GM19452 (cell line): ENCODE measurements at regions not wholly inside any gene's neighbourhood (a gene's known extent, or its start where the extent isn't known, plus 50 kb on each side); places are given as distances from the start of the nearest gene placed in this dataset.

Experiments
- ATAC-seq: cut with Tn5 transposase; IDR thresholded peaks from one replicate; pipeline ENCODE4 v1.9.1; 2021; ENCODE audit not compliant: unreplicated experiment

DNA sequence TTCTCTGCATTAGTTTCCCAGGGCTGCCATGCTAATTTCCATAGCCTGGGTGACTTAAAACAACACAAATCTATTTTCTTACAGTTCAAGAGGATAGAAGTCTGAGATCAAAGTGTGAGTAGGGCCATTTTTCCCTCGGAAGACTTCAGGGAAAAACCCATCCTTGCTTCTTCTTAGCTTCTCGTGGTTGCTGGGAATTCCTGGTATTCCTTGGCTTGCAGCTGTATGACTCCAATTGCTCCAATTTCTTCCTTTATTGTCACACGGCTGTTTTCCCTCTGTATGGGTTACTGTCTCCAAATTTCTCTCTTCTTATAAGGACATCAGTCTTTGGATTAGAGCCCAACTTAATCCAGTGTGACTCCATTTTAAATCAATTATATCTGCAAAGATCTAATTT is 128.4 kb upstream of the JAG1 start:
- no peak for ATAC-seq

DNA sequence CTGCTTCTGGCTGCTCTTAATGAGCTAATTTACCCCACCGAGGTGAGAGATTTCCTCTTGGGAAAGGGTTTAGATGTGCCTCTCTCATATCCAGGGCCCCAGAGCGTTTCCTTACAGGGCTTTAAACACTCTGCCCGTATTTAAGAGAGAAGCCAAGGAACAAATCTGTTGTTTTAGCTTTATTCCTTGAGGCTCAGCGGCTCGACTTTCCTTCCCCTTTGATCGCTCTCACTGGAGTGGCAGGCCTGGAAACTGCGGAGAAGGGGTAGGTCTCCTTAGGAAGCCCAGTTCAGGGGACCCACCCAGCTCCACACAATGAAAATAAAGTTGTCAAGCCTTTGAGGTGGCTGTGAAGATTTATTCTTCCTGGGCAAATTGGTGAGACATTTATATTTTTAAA is 132.0 kb upstream of the JAG1 start:
- ATAC-seq, result no peak

DNA sequence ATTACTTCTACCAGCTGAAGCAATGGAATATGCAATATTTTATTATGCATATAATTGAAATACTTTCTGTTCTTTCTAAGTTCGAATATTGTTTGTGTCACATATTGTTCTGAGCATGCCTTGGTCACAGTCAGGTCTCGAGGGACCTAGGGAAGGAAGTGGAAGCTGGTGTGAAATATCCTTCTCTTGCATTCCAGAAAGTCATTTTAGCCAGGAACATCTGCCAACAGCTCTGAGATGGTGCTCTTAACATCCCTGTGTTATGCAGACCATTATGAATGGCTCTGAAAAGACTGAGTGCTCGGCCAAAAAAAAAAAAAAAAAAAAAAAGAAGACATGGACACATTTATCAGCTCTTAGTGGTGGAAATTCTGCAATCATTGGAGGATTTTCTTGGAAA is 132.7 kb upstream of the JAG1 start:
- no peak for ATAC-seq

DNA sequence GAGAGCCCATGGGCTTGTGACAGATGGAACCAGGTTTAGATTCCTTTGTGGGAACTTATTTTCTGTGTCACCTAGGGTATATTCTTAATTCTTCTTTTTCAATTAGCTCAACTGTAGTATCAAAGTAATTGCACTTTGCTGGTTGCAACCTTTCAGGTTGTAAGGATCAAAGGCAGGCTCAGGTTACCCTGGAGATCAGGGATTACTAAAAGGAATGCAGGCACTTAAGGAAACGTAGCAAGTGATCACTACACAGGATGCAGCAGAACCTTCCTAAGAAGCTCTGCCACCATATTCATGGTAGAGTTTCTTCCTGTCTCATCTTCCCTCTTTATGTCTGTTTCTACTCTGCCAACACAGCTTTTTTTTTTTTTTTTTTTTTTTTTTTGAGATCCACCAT is 133.2 kb upstream of the JAG1 start:
- ATAC-seq, result no peak

DNA sequence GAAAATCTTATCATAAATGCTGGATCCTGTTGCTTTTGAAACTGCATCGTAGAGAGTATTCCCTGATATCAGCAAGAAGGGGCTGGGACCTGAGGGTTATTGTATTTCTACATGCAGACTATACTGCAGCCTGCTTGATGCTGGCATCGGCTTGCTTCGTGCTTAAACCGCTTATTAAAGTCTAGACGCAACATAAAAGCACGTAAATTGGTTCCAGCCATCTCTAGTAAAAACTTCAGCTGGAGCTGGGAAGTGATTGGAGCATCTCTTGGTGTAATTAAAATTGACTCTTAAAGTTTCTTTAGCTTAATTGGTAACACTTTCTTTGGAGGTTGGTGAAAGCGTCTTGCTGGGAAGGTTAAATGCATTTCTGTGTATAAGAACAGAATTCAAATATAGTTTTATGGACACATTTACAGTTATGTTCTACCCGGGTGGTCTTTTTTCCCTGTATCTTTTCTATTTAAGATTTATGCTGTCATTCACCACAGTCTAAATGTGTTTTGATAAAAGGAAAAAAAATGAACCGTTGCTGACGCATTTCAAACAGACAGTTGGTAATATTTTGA is 139.0 kb upstream of the JAG1 start:
- ATAC-seq, result no peak

DNA sequence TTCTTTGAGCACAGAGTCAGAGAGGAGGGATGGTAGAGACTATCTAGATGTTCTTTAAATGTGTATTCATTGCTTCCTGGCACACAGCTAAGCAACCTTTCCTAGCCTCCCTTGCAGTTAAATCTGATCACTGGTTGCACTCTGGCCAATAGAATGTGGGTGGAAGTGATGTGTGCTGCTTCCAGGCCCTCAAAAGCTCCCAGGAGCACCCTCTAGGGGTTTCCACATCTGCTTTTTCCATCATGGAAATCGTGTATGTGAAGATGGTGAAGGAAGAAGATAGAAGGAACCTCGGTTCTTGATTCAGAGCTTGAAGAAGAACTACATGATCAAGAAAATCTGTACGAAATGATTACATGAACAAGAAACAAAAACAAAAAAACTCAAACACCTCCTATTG is 149.8 kb upstream of the JAG1 start:
- ATAC-seq, result no peak

DNA sequence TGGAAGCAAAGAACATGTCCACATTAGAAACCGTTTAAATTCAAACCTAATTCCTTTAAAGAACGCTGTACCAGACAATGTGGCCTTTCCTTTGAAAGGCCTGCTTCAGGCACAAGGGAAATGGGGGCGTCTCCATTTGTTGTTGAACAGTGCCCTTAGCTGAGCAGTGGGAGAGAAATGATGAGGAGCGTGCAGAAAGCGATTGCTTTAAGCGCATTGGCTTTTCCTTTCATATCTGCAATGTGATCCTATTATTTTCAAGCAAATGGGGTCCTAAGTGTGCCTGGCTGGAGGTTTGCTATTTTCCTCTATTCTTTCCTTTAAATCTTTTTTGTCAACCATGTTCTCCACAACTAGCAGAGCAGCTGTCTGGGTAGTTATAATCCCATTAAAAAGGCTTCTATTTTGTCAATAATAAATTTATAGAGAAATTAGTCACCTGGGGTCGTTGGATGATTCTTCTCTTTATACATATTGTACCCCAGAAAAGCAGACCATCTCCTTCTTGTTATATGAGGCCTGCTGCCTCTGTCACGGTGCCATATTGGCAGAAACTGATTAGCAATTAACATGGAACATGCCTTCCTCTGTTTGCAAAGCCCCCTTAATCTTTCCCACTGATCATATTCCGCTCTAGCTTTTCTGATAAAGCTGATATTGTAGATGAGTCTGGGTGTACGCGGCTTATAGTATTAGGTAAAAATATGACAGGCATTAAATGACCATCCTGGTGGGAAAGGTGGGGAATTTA is 151.1 kb upstream of the JAG1 start:
- no peak for ATAC-seq

DNA sequence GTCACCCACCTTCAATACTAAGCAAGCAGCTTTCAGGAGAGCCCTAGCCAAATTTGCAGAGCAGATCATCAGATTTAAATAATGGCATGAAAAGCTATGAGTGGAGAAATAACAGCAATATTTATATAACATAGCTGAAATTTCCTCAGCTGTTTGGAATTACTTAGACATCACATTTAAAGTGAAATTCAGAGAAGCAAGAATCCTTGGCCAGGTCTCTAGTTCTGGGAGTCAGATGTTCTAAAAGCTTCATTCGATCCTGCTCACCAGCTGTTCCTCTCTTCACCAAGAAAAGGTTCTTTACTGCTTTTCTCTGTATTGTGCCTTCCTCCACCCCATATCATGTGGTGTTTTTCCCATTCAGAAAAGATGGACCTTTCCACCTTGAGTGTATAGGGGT is 152.3 kb upstream of the JAG1 start:
- no peak for ATAC-seq

DNA sequence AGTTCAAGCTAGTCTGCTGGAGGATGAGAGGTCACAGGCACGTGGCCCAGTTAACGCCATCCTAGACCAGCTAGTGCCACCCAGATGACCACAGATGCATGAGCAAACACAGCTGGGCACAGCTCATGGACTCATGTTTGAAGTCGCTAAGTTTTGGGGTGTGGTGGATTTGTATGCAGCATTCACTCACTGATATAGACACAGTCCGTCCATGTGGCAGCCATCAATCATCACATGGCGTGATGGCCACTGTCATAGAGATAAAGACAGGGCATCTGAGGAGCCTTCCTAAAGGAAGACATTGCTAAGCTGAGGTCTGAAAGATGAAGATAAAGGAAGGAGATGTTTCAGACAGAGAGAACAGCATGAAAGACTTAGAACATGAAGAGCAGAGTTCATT is 154.4 kb upstream of the JAG1 start:
- no peak for ATAC-seq

DNA sequence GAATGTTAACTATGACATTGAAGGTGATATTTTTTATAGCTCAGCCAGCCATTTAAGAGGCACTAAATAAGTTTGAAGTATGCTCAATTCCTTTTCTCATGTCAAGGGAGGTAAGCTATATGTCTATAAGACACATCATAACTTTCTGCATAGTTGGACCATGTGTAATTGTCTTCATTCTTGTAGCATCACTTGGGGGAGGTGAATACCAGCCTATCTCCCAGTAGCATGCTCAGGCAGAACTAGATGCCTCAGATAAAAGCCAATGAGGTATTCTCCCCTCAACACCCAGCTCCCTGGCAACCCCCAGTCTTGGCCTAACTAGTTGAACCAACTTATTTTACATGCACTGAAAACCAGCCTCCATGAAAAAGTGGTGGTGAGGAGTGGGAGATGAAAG is 158.3 kb upstream of the JAG1 start:
- ATAC-seq, result no peak

DNA sequence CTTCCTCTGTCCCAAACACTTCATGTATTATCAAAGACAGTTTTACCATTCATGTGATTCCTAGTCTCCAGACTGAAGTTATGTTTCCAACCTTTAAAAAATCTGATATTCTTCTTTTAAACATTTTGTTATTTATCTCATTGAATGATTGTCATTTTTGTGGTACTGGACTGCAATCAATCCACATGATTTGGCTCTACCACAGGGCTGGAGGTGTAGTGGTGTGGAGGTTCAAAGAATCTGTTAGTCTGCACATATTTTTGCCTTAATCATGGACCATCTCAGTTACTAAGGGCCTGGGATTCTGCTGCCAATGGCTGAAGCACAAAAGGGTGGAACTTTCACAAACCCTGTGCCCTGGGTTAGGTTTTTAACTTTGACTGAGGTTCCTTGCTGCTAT is 164.1 kb upstream of the JAG1 start:
- no peak for ATAC-seq

DNA sequence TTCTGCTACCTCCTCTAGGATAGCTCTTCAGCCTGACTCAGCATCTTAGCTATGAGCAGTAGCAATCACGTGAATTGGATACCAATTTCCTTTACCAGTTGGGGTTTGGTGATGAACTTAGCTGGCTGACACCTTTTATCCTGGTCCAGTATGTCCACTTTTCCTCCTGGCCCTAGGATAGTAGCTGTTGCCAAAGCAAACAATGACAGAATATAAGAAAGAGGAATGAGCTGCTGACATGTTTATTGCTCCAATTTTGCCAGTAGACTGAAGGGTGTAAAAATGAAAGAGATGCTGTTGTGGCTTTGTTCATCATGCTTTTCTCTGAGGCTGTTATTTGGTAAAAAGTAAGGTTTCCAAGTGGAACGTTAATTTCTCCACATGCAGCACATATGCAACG is 168.3 kb upstream of the JAG1 start:
- no peak for ATAC-seq

DNA sequence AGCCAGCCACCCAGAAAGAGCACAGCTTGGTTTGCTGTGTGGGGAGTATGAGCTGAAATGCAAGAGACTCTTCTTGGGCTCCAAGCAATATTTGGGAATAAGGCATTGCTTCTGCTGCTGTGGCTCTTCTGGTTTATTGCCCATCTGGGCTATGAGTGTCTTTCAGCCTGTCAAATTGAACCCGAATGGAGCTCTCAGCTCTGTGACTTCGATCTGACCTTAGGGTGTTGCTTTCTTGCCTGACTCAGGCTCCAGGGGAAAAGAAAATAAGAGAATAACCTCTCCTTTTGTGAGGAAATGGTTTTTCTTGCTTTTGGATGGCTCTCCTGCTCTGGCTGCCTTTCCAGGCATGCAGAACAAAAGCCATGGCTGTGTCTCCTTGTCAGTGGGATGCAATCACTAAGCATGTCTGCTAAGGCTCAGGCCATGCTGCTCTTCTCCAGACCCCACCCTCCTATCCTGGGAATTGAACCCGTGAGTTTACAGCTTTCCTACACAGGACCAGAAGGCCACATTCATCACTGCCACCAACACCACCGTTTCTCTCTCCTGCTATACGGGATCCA is 169.4 kb upstream of the JAG1 start:
- ATAC-seq, result no peak

DNA sequence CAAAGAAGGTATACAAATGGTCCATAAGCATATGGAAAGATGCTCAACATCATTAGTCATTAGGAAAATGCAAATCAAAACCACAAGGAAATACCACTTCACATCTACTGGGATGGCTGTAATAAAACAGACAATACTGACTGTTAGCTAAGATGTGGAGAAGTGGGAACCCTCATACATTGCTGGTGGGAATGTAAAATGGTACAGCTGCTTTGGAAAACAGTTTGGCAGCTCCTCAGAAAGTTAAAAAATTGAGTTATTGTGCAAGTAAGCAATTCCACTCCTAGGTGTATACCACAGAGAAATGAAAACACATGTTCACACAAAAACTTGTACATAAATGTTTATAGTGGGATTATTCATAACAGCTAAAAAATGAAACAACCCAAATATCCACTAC is 173.0 kb upstream of the JAG1 start:
- no peak for ATAC-seq

DNA sequence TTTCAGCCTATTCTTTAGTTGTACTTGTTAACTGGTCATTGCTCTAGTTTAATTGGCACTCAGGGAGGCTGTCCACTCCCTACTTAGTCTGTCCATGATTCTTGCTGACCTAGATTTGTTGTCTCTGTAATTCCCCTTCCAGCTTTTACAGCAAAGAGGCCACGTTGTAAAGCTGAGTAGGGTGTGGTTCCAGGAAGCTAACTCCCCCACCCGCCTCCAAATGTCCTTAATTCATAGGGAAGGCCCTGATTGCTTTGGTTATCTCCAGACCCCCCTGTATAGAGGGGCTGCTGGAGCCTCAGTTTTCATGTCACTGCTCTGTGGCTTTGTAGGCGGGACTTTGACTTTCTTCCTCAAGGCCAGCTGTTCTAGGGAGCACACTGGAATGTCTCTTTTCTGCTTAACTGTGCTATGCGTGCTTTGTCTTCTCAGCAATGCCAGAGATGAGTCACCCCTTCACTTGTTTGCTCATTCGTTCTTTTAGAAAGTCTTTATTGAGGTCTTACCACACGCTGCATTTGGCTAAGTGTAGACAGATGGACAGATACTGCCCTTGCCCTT is 175.1 kb upstream of the JAG1 start:
- ATAC-seq, result no peak

DNA sequence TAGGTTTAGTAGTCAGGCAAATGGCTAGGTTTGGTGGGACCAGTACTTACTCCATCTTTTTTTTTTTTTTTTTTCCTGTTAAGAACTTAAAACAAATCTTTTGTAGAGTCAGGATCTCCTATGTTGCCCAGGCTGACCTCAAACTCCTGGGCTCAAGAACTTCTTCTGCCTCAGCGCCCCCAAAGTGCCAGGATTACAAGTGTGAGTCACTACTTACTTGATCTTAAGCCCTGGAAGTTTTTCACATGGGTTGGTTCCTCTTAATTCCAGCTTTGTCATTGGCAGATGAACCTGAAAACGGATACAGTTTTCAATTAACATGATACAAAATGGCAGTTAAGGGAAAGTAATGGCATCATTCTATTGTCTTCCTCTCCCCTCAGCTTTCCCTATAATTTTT is 179.4 kb upstream of the JAG1 start:
- no peak for ATAC-seq

DNA sequence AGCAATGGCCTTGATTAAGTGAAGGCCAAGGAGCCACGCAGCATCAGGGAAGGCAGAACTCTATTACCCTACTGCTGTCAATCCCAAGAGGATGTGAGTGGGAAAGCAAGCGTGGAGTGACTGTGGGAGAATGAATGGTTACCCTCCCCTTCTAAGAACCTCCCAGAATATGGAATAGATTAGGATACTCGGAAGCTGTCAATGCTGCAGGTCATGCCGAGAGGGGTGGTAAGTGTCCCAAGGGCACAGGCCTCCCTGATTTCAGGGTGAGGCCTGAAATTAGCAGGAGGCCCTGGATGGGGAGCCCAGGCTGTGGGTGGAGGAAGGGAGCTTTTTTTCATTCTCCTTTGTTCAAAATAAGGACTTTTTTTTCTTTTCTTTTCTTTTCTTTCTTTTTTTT is 179.9 kb upstream of the JAG1 start:
- no peak for ATAC-seq

DNA sequence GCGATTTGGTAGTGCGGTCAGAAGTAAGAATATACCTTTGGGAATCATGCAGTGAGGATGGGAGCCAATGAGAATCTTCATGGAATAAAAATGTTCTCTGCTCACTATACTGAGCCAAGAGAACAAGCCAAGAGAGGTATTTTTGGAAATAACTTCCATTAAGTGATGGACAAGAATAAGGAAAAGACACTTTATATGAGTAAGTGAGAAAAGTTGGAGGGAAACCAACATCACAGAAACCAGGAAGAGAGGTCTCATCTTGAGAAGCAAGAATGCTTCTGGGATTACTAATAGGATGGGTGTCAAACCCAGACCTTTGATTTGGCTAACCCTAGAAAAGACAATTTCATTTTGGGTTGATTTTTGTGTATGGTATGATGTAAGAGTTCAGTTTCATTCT is 181.2 kb upstream of the JAG1 start:
- no peak for ATAC-seq

DNA sequence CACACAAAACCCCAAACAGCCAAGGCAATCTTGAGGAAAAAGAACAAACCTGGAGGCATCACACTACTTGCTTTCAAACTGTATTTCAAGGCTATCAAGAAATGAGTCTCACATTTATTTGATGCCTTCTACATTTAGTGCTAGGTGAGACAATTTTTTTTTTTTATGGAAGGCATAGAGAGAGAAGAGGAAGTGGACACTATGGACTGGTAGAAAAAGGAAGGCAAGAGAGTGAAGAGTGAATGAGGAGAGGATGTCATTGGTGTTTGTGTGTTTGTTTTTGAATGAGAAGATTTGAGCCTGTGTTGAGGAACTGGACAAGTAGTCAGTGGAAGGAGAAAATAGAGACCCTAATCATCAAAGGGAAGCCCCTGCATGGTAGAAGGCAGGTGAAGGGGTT is 182.0 kb upstream of the JAG1 start:
- no peak for ATAC-seq

DNA sequence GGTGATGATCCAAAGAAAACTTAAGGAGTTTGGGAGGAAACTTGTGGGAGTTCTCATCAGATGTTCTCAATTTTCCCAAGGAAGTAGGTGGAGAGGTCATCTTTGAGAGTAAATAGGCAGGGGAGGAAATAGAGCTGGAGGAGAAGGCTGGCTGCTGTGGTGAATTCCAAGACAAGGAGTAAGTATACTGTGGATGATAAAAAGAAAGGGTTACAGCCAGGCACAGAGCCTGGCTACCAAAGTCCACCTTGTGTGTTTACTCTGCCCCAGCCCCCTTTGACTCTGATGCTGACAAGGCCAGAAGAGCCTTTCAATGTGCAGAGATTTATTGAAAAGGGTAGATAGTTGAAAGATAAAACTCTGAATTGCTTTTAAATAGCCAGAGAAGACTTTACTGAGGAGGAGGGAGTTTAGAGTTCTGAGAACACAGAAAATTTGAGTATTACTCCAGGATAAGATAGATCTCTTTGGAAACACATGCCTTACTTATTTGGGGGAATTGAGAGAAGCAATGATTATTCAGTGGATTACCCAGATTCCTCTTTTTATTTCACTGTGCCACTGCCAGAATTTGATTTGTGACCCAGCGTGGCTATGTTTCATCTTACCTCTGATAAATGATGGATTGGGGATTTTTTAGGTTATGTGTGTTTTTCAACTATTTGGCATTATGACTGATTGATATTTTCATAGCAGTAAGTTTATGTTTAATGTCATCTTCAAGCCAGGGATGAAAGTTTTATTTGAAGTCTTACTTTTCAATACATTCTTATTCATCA is 182.6 kb upstream of the JAG1 start:
- ATAC-seq, result no peak

DNA sequence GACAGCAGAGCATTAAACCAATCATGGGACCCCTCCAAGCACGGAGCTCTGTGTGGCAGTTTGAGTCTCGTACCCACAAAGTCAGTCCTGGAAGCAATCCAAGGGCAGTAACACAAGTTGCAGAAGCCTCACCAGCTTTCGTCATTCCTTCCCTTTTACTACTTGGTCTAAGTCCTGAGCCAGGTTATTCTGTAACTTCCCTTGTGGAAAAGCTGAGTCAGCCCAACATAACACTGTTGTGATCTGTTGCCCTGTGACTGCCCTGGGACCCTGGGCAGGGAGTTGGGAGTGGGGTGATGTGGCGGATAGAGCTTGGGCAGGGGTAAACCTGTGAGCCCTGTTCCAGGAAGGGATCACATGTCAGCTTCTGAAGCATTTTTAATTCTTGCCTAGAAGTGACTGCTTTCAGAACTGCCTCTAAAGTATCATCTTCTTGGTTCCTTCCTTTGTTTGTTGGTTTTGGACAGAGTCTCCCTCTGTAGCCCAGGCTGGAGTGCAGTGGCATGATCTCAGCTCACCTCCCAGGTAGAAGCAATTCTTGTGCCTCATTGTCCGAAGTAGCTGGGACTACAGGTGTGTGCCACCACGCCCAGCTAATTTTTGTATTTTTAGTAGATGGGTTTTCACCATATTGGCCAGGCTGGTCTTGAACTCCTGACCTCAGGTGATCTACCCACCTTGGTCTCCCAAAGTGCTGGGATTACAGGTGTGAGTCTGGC is 183.7 kb upstream of the JAG1 start:
- no peak for ATAC-seq
